ENCODE measurements at regions not wholly inside any gene's neighbourhood (a gene's known extent, or its start where the extent isn't known, plus 50 kb on each side); places are given as distances from the start of the nearest gene placed in this dataset.

DNA sequence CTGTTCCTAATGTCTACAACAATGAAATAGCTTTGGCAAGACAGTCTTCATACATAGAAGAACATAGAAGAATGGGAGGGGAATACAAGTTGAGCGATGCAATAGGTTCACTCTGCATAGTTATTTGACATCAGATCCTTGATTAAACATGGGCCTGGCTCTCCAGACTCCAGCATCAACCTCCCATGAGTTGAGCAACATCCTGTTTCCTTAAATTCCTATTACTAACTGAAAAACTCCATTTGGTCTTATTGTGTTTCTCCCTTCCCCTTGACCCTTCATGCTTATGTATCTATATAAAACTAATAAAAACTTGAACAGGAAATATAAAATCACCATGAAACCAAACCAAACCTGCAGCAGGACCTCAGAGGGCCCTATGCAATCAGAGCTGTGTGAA, 304.5 kb upstream of the SATB1 start:
- Histone ChIP-seq H3K4me1 (no peaks in the 10 kb centered on the region), H3K4me3 (no peak overlapping the region), H3K27ac (no peak overlapping the region), H3K27me3 (no peaks in the 10 kb centered on the region), H3K36me3 (ENCODE audit: low read depth, missing control alignments) (no peaks in the 10 kb centered on the region), H3K9me3 (no peaks in the 10 kb centered on the region)
- intact Hi-C loops (cut with DNase I; ENCODE audit: low total_unique reads): no loop called here
- WGBS, 2 donors: 93 to 100% methylated on average over 1 of the region's 1 CpG
- TF ChIP-seq CTCF (IDR thresholded peaks at IDR 0.05) (no peak), POLR2A (IDR thresholded peaks at IDR 0.05) (no peak)
- no peak for DNase-seq

GRCh38 chr3:18725668-18726407, 300.7 kb upstream of the SATB1 start:
- Histone ChIP-seq H3K27ac (no peak overlapping the region), H3K4me1 (no peaks in the 10 kb centered on the region), H3K27me3 (no peaks in the 10 kb centered on the region), H3K9me3 (no peaks in the 10 kb centered on the region), H3K4me3 (no peak overlapping the region), H3K36me3 (ENCODE audit: low read depth, missing control alignments) (no peaks in the 10 kb centered on the region)
- TF ChIP-seq CTCF (IDR thresholded peaks at IDR 0.05): no peak
- no peak for TF ChIP-seq POLR2A (IDR thresholded peaks at IDR 0.05)
- no peak for DNase-seq
- WGBS, 2 donors: 36 to 45% methylated on average over 6 of the region's 6 CpGs
- intact Hi-C loops (cut with DNase I; ENCODE audit: low total_unique reads): no loop called here

- TF ChIP-seq POLR2A (IDR thresholded peaks at IDR 0.05) (no peak), CTCF (IDR thresholded peaks at IDR 0.05) (no peak)
- 78 to 81% methylated on average over 2 of the region's 2 CpGs for WGBS, 2 donors
- H3K27ac ChIP-seq: no peak overlapping the region
- DNase-seq: no peak
- H3K27me3 ChIP-seq: no peaks in the 10 kb centered on the region
- no peak overlapping the region for H3K4me3 ChIP-seq
- no peaks in the 10 kb centered on the region for H3K36me3 ChIP-seq (ENCODE audit: low read depth, missing control alignments)
- no peaks in the 10 kb centered on the region for H3K9me3 ChIP-seq
- H3K4me1 ChIP-seq: no peaks in the 10 kb centered on the region
- intact Hi-C loops (cut with DNase I; ENCODE audit: low total_unique reads): no loop called here
These were observed 299.3 kb upstream of the SATB1 start for GRCh38 chr3:18724456-18724855.

DNA sequence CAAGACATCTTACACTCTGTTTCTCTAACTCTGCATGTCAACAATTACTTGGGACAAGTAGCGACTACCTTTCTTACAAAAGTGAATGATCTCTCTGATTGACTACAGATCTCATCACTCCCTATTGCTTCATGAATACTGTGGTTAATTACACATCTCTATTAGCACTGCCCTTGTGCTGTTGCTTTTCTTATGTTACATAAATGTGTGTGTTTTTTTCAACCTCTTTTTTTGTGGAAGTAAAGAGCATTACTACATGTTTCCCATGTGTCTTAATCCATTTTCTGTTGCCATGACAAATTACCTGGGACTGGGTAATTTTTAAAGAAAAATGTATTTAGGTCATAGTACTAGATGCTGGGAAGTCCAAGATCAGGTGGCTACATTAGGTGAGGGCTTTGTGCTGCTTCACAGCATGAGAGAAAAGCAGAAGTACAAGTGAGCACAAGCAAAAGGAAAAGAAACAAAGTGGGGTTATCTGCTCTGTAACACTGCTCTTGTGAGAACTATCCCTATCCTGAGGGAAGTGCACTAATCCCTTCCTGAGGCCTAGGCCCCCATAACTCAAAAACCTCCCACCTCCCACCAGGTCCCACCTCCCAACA, 298.2 kb upstream of the SATB1 start:
- Histone ChIP-seq H3K27me3 (no peaks in the 10 kb centered on the region), H3K36me3 (ENCODE audit: low read depth, missing control alignments) (no peaks in the 10 kb centered on the region), H3K27ac (no peak overlapping the region), H3K4me3 (no peak overlapping the region), H3K9me3 (no peaks in the 10 kb centered on the region), H3K4me1 (no peaks in the 10 kb centered on the region)
- no peak for DNase-seq
- TF ChIP-seq CTCF (IDR thresholded peaks at IDR 0.05): no peak
- TF ChIP-seq POLR2A (IDR thresholded peaks at IDR 0.05): no peak
- intact Hi-C loops (cut with DNase I; ENCODE audit: low total_unique reads): no loop called here
- 79 to 96% methylated on average over 1 of the region's 1 CpG for WGBS, 2 donors

GRCh38 chr3:18720543-18720942, 295.4 kb upstream of the SATB1 start:
- DNase-seq: no peak
- H3K4me3 ChIP-seq: no peak overlapping the region
- no peaks in the 10 kb centered on the region for H3K27me3 ChIP-seq
- intact Hi-C loops (cut with DNase I; ENCODE audit: low total_unique reads): no loop called here
- WGBS, 2 donors: 71 to 84% methylated on average over 5 of the region's 5 CpGs
- TF ChIP-seq POLR2A (IDR thresholded peaks at IDR 0.05) (no peak), CTCF (IDR thresholded peaks at IDR 0.05) (no peak)
- H3K36me3 ChIP-seq (ENCODE audit: low read depth, missing control alignments): no peaks in the 10 kb centered on the region
- no peaks in the 10 kb centered on the region for H3K9me3 ChIP-seq
- no peaks in the 10 kb centered on the region for H3K4me1 ChIP-seq
- no peak overlapping the region for H3K27ac ChIP-seq
